Psoas muscle (tissue), 7 donors: ENCODE measurements at regions not wholly inside any gene's neighbourhood (a gene's known extent, or its start where the extent isn't known, plus 50 kb on each side); places are given as distances from the start of the nearest gene placed in this dataset.

Source experiments
- ATAC-seq, 4 donors: fragments of 200-7000 bp; cut with Tn5 transposase; one replicate each; pipeline ENCODE4 v1.9.1; 2020; ENCODE audit warnings: moderate library complexity in 3 of 4, mild to moderate bottlenecking in 2 of 4
- DNase-seq, 2 donors: peaks; one replicate each; pipeline ENCODE4 v3.0.0-alpha.2; 2020
- H3K27ac ChIP-seq: fragments of 200-600 bp; one replicate; pipeline ENCODE4 v1.8.0; 2022
- H3K27me3 ChIP-seq, 3 donors: fragments of 200-600 bp in 1 of 3; one replicate each; pipeline versions ENCODE4 v1.6.1 to v1.8.0; 2013 to 2022; ENCODE audit warnings: low read length in 2 of 3, mild to moderate bottlenecking in 2 of 3, moderate library complexity in 1 of 3; ENCODE audit not compliant: insufficient read depth in 3 of 3
- H3K36me3 ChIP-seq, 2 donors: fragments of 200-600 bp in 1 of 2; one replicate each; pipeline versions ENCODE4 v1.6.1 to v1.8.0; 2013 to 2022; ENCODE audit warnings: low read depth in 1 of 2, mild to moderate bottlenecking in 1 of 2, moderate library complexity in 1 of 2; ENCODE audit not compliant: insufficient read depth in 1 of 2
- H3K4me1 ChIP-seq: fragments of 200-600 bp; one replicate; pipeline ENCODE4 v1.8.0; 2022
- H3K4me3 ChIP-seq: fragments of 200-600 bp; one replicate; pipeline ENCODE4 v1.8.0; 2022; ENCODE audit warnings: mild to moderate bottlenecking
- H3K9me3 ChIP-seq: fragments of 200-600 bp; one replicate; pipeline ENCODE4 v1.8.0; 2022
- CTCF ChIP-seq: fragments of 200-600 bp; IDR thresholded peaks from one replicate; pipeline ENCODE4 v1.8.0; 2022; ENCODE audit warnings: antibody characterized with exemption
- WGBS, 3 donors: extraction: QIAGEN DNeasy Blood & Tissue Kit; methylation state at CpG; one replicate each; pipeline versions ENCODE4 v1.1.6 to v1.1.7; 2013; 5-methylcytosine and 5-hydroxymethylcytosine counted together
- intact Hi-C, 2 donors: fragments of 100-400 bp; cut with DNase I; formaldehyde crosslinking; loops; one replicate each; pipeline versions ENCODE4 v1.11.0 to v1.14.2; 2022
- donor health status: healthy with polysubstance abuse.
- donor health status: DM: no; HTN: no; CAD: no; lungs with moderate emphysema.
- donor health status: Bipolar disorder and iron deficiency.
- donor health status: healthy.
- donor health status: DM: yes; HTN: yes; CAD: no.
- donor health status: DM: no; HTN: no; CAD: no.
- donor health status: DM: yes; HTN: yes; CAD: no.

- intact Hi-C loops = no loop called here
- H3K27me3 ChIP-seq = no peaks in the 10 kb centered on the region
- H3K9me3 ChIP-seq = no peaks in the 10 kb centered on the region
- TF ChIP-seq CTCF = no peak
- 34 to 42% (median 40%) methylated on average over 7 of the region's 7 CpGs for WGBS, 3 donors
- H3K4me3 ChIP-seq = no peak overlapping the region
- H3K36me3 ChIP-seq = no peaks in the 10 kb centered on the region
- ATAC-seq (peak in 2 of 4 donors; percentile 66 to 80), DNase-seq (no peak)
- no peak overlapping the region for H3K27ac ChIP-seq
- H3K4me1 ChIP-seq = peaks cover 5% of the 10 kb centered on the region
Measured at GRCh38 chr6:72553531-72554511, 68.0 kb upstream of the KCNQ5 start.

- DNase-seq = no peak
- Histone ChIP-seq H3K27ac (no peak overlapping the region), H3K27me3 (no peaks in the 10 kb centered on the region), H3K9me3 (no peaks in the 10 kb centered on the region), H3K36me3 (no peaks in the 10 kb centered on the region), H3K4me1 (peaks cover 5% of the 10 kb centered on the region), H3K4me3 (no peak overlapping the region)
- TF ChIP-seq CTCF = no peak
- ATAC-seq = no peak
- WGBS, 3 donors = 66 to 72% (median 67%) methylated on average over 4 of the region's 4 CpGs
- intact Hi-C loops = no loop called here
Measured at GRCh38 chr6:72554761-72555221, 67.1 kb upstream of the KCNQ5 start.

GRCh38 chr6:72559067-72559466, 62.8 kb upstream of the KCNQ5 start:
- Histone ChIP-seq H3K4me1 (no peaks in the 10 kb centered on the region), H3K36me3 (no peaks in the 10 kb centered on the region), H3K27ac (no peak overlapping the region), H3K4me3 (no peak overlapping the region), H3K27me3 (no peaks in the 10 kb centered on the region), H3K9me3 (no peaks in the 10 kb centered on the region)
- intact Hi-C loops = no loop called here
- no peak for TF ChIP-seq CTCF
- DNase-seq (no peak), ATAC-seq (no peak)

- ATAC-seq (no peak), DNase-seq (no peak)
- no peak overlapping the region for H3K4me3 ChIP-seq
- intact Hi-C loops = no loop called here
- WGBS, 3 donors = 59 to 61% (median 60%) methylated on average over 3 of the region's 3 CpGs
- no peaks in the 10 kb centered on the region for H3K4me1 ChIP-seq
- no peaks in the 10 kb centered on the region for H3K9me3 ChIP-seq
- no peaks in the 10 kb centered on the region for H3K36me3 ChIP-seq
- H3K27me3 ChIP-seq = no peaks in the 10 kb centered on the region
- TF ChIP-seq CTCF = no peak
- no peak overlapping the region for H3K27ac ChIP-seq
Measured at GRCh38 chr6:72559555-72559954, 62.3 kb upstream of the KCNQ5 start.
